Sigmoid colon (tissue), 6 donors: ENCODE measurements at regions not wholly inside any gene's neighbourhood (a gene's known extent, or its start where the extent isn't known, plus 50 kb on each side); places are given as distances from the start of the nearest gene placed in this dataset.

Experiments
- DNase-seq: peaks from one replicate; pipeline ENCODE4 v3.0.0-alpha.2; 2019
- H3K27ac ChIP-seq, 4 donors: fragments of 200-600 bp; sonication (generic); one replicate each; pipeline ENCODE4 v1.5.1; 2016 to 2019; ENCODE audit warnings: mild to moderate bottlenecking in 1 of 4
- H3K27me3 ChIP-seq, 3 donors: fragments of 200-600 bp; sonication (generic); one replicate each; pipeline ENCODE4 v1.5.1; 2019; ENCODE audit warnings: mild to moderate bottlenecking in 1 of 3
- H3K36me3 ChIP-seq, 4 donors: fragments of 200-600 bp; sonication (generic); one replicate each; pipeline ENCODE4 v1.5.1; 2016 to 2019
- H3K4me1 ChIP-seq, 4 donors: fragments of 200-600 bp; sonication (generic); one replicate each; pipeline ENCODE4 v1.5.1; 2017 to 2019
- H3K4me3 ChIP-seq, 4 donors: fragments of 200-600 bp; sonication (generic); one replicate each; pipeline ENCODE4 v1.5.1; 2017 to 2019; ENCODE audit warnings: mild to moderate bottlenecking in 2 of 4, moderate library complexity in 1 of 4
- H3K9me3 ChIP-seq, 4 donors: fragments of 200-600 bp in 3 of 4; sonication (generic) in 3 of 4; one replicate each; pipeline versions ENCODE4 v1.5.1 to v1.6.1; 2013 to 2019
- CTCF ChIP-seq, 4 experiments: fragments of 450-650 bp in 3 of 4; fragments of 200-600 bp in 1 of 4; IDR thresholded peaks; one replicate each; pipeline ENCODE4 v1.5.1; 2016 to 2019; ENCODE audit warnings: antibody characterized with exemption in 4 of 4, mild to moderate bottlenecking in 3 of 4, moderate library complexity in 2 of 4
- EP300 ChIP-seq, 4 donors: sonication (generic); formaldehyde crosslinking; IDR thresholded peaks; one replicate each; pipeline ENCODE4 v1.6.1; 2017; ENCODE audit warnings: antibody characterized with exemption in 4 of 4
- POLR2A ChIP-seq, 2 donors: fragments of 450-650 bp; IDR thresholded peaks; one replicate each; pipeline ENCODE4 v1.6.1; 2016; ENCODE audit warnings: antibody characterized with exemption in 2 of 2, mild to moderate bottlenecking in 2 of 2, moderate library complexity in 2 of 2
- POLR2AphosphoS5 ChIP-seq, 4 donors: sonication (generic); formaldehyde crosslinking; IDR thresholded peaks; one replicate each; pipeline ENCODE4 v1.6.1; 2017; ENCODE audit warnings: antibody characterized with exemption in 4 of 4
- WGBS, 2 donors: extraction: QIAGEN DNeasy Blood & Tissue Kit; methylation state at CpG; one replicate each; pipeline ENCODE4 v1.1.7; 2013; 5-methylcytosine and 5-hydroxymethylcytosine counted together
- intact Hi-C: fragments of 100-400 bp; cut with DNase I; formaldehyde crosslinking; loops from one replicate; pipeline ENCODE4 v1.15.1; 2023
- donor health status: healthy with polysubstance abuse.
- donor health status: healthy.

- WGBS, 2 donors = 93 to 97% methylated on average over 1 of the region's 1 CpG
- Histone ChIP-seq H3K4me3 (no peak overlapping the region), H3K27me3 (no peaks in the 10 kb centered on the region), H3K4me1 (no peaks in the 10 kb centered on the region), H3K36me3 (no peaks in the 10 kb centered on the region), H3K9me3 (no peaks in the 10 kb centered on the region), H3K27ac (no peak overlapping the region)
- DNase-seq = no peak
- intact Hi-C loops = no loop called here
- TF ChIP-seq CTCF (IDR thresholded peaks at IDR 0.05) (no peak), POLR2AphosphoS5 (IDR thresholded peaks at IDR 0.05) (no peak), POLR2A (IDR thresholded peaks at IDR 0.05) (no peak), EP300 (IDR thresholded peaks at IDR 0.05) (no peak)
These were observed 491.0 kb downstream of the ETNK1 start for GRCh38 chr12:23115984-23116383.

- no peak overlapping the region for H3K27ac ChIP-seq
- TF ChIP-seq POLR2A (IDR thresholded peaks at IDR 0.05) (no peak), CTCF (IDR thresholded peaks at IDR 0.05) (no peak), POLR2AphosphoS5 (IDR thresholded peaks at IDR 0.05) (no peak), EP300 (IDR thresholded peaks at IDR 0.05) (no peak)
- H3K27me3 ChIP-seq = no peaks in the 10 kb centered on the region
- WGBS, 2 donors = 33 to 83% methylated on average over 2 of the region's 2 CpGs
- intact Hi-C loops = no loop called here
- H3K4me1 ChIP-seq = no peaks in the 10 kb centered on the region
- DNase-seq = no peak
- H3K9me3 ChIP-seq = no peaks in the 10 kb centered on the region
- no peaks in the 10 kb centered on the region for H3K36me3 ChIP-seq
- no peak overlapping the region for H3K4me3 ChIP-seq
These were observed 501.8 kb downstream of the ETNK1 start for GRCh38 chr12:23126794-23127193.

- WGBS, 2 donors = 77 to 90% methylated on average over 3 of the region's 3 CpGs
- H3K27me3 ChIP-seq = no peaks in the 10 kb centered on the region
- H3K9me3 ChIP-seq = no peaks in the 10 kb centered on the region
- H3K4me1 ChIP-seq = no peaks in the 10 kb centered on the region
- no peaks in the 10 kb centered on the region for H3K36me3 ChIP-seq
- DNase-seq = no peak
- H3K4me3 ChIP-seq = no peak overlapping the region
- intact Hi-C loops = no loop called here
- no peak overlapping the region for H3K27ac ChIP-seq
- TF ChIP-seq POLR2AphosphoS5 (IDR thresholded peaks at IDR 0.05) (no peak), POLR2A (IDR thresholded peaks at IDR 0.05) (no peak), CTCF (IDR thresholded peaks at IDR 0.05) (no peak), EP300 (IDR thresholded peaks at IDR 0.05) (no peak)
These were observed 502.7 kb downstream of the ETNK1 start for GRCh38 chr12:23127701-23128100.

GRCh38 chr12:23128462-23128861 is 503.5 kb downstream of the ETNK1 start:
- WGBS, 2 donors = 57 to 80% methylated on average over 2 of the region's 2 CpGs

More at GRCh38 chr12:23128462-23128861, 503.5 kb downstream of the ETNK1 start:
- no peak for DNase-seq
- Histone ChIP-seq H3K4me3 (no peak overlapping the region), H3K36me3 (no peaks in the 10 kb centered on the region), H3K27ac (no peak overlapping the region), H3K4me1 (no peaks in the 10 kb centered on the region), H3K27me3 (no peaks in the 10 kb centered on the region), H3K9me3 (no peaks in the 10 kb centered on the region)
- no peak for TF ChIP-seq EP300 (IDR thresholded peaks at IDR 0.05)
- no peak for TF ChIP-seq POLR2AphosphoS5 (IDR thresholded peaks at IDR 0.05)
- no peak for TF ChIP-seq CTCF (IDR thresholded peaks at IDR 0.05)
- no peak for TF ChIP-seq POLR2A (IDR thresholded peaks at IDR 0.05)
- intact Hi-C loops = no loop called here
